Lower leg skin (tissue), 4 donors: ENCODE measurements at regions not wholly inside any gene's neighbourhood (a gene's known extent, or its start where the extent isn't known, plus 50 kb on each side); places are given as distances from the start of the nearest gene placed in this dataset.

Experiments used
- DNase-seq, 2 donors: peaks; one replicate each; pipeline ENCODE4 v3.0.0-alpha.2; 2019; ENCODE audit warnings: low spot score in 2 of 2
- H3K4me3 ChIP-seq: fragments of 200-600 bp; sonication (generic); 2 replicates; pipeline ENCODE4 v1.5.1; 2017; ENCODE audit warnings: mild to moderate bottlenecking, low read depth; ENCODE audit not compliant: poor library complexity, severe bottlenecking
- POLR2A ChIP-seq, 2 donors: fragments of 450-650 bp; IDR thresholded peaks; one replicate each; pipeline ENCODE4 v1.6.1; 2016 to 2017; ENCODE audit warnings: antibody characterized with exemption in 2 of 2, mild to moderate bottlenecking in 1 of 2, moderate library complexity in 1 of 2
- WGBS, 2 donors: methylation state at CpG; one replicate each; pipeline ENCODE4 v1.1.5; 2018; 5-methylcytosine and 5-hydroxymethylcytosine counted together
- intact Hi-C: fragments of 100-400 bp; cut with DNase I; formaldehyde crosslinking; loops from one replicate; pipeline ENCODE4 v1.15.0; 2023; ENCODE audit warnings: low total_unique reads
- TF ChIP-seq, protein P1 (sequence below), 3 donors: fragments of 450-650 bp; IDR thresholded peaks; one replicate each; pipeline ENCODE4 v1.5.1; 2016; ENCODE audit warnings: antibody characterized with exemption in 3 of 3, mild to moderate bottlenecking in 3 of 3, moderate library complexity in 2 of 3

DNA sequence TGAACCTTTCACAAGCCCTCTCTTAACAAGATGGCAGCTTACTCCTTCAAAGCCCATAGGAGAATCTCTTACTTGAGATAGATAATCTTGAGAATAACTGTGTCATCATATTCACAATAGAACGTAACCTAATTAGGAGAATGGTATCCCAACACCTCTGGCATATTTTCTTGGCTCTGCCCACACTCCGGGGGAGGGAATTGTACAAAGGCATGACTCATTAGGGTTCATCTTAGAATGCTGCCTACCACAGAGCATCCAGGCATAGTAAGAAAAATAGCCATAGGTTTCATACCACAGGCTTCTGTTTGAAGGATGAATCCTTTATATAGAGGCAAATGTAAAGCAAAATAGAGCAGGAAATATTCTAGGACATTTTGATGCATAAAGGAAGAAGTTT lies 1100.6 kb upstream of the CITED2 start:
- intact Hi-C loops: no loop called here
- H3K4me3 ChIP-seq: no peak overlapping the region
- WGBS, 2 donors: 41 to 51% methylated on average over 2 of the region's 2 CpGs
- TF ChIP-seq, protein P1, sequence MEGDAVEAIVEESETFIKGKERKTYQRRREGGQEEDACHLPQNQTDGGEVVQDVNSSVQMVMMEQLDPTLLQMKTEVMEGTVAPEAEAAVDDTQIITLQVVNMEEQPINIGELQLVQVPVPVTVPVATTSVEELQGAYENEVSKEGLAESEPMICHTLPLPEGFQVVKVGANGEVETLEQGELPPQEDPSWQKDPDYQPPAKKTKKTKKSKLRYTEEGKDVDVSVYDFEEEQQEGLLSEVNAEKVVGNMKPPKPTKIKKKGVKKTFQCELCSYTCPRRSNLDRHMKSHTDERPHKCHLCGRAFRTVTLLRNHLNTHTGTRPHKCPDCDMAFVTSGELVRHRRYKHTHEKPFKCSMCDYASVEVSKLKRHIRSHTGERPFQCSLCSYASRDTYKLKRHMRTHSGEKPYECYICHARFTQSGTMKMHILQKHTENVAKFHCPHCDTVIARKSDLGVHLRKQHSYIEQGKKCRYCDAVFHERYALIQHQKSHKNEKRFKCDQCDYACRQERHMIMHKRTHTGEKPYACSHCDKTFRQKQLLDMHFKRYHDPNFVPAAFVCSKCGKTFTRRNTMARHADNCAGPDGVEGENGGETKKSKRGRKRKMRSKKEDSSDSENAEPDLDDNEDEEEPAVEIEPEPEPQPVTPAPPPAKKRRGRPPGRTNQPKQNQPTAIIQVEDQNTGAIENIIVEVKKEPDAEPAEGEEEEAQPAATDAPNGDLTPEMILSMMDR (IDR thresholded peaks at IDR 0.05): no peak
- no peak for TF ChIP-seq POLR2A (IDR thresholded peaks at IDR 0.05)
- no peak for DNase-seq

DNA sequence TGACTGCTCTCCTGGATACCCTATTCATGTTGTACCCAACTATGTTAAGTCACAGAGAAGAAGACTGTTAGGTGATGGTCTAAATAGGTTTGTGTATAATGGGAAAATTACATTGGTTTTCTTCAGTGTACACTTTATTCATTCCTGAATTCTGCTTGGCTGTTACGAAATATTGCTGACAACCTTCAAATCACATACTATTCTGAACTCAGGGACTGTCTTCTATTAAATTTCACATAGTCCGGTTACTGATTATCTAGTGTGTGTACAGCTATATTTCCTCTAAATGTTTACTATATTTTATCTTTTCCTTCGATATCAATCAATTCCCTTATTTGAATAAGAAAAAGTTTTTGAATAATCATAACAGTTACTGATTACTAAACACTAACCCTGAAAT lies 1090.3 kb upstream of the CITED2 start:
- no peak for TF ChIP-seq POLR2A (IDR thresholded peaks at IDR 0.05)
- TF ChIP-seq, protein P1 (IDR thresholded peaks at IDR 0.05): no peak
- intact Hi-C loops: no loop called here
- H3K4me3 ChIP-seq: no peak overlapping the region
- WGBS, 2 donors: 89 to 95% methylated on average over 3 of the region's 3 CpGs
- no peak for DNase-seq

DNA sequence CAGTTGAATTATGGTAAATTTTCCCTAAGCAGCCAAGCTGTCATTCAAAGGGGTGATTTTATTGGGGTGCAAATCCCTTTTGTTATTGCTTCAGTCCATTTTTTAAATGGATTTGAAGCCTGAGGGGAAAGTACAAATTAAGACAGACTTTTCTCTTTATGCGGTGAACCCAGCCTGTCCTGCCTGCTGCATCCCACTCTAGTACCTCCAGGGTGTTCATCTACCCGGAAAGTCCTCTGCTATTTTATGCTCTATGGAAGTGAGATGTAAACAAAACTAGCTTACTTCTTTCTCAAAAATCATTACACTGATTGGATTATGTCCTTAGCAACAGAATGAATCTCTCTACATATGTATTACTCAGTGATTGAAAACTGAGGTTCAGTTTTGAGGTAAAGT lies 1088.9 kb upstream of the CITED2 start:
- no peak for DNase-seq
- 53 to 63% methylated on average over 2 of the region's 2 CpGs for WGBS, 2 donors
- no peak for TF ChIP-seq POLR2A (IDR thresholded peaks at IDR 0.05)
- TF ChIP-seq, protein P1 (IDR thresholded peaks at IDR 0.05): no peak
- no peak overlapping the region for H3K4me3 ChIP-seq
- intact Hi-C loops: no loop called here

- no peak for DNase-seq
Observed at GRCh38 chr6:140462453-140463311, 1088.2 kb upstream of the CITED2 start.

GRCh38 chr6:140462076-140462452 lies 1087.6 kb upstream of the CITED2 start:
- TF ChIP-seq, protein P1 (IDR thresholded peaks at IDR 0.05): no peak
- TF ChIP-seq POLR2A (IDR thresholded peaks at IDR 0.05): no peak
- DNase-seq: no peak
- intact Hi-C loops: no loop called here
- H3K4me3 ChIP-seq: no peak overlapping the region

More at GRCh38 chr6:140462453-140463311, 1088.2 kb upstream of the CITED2 start:
- intact Hi-C loops: no loop called here
- 15 to 20% methylated on average over 3 of the region's 3 CpGs for WGBS, 2 donors
- H3K4me3 ChIP-seq: no peak overlapping the region
- TF ChIP-seq POLR2A (IDR thresholded peaks at IDR 0.05): no peak
- TF ChIP-seq, protein P1 (IDR thresholded peaks at IDR 0.05): no peak

- intact Hi-C loops: no loop called here
- TF ChIP-seq, protein P1 (IDR thresholded peaks at IDR 0.05): no peak
- TF ChIP-seq POLR2A (IDR thresholded peaks at IDR 0.05): no peak
- 82 to 87% methylated on average over 1 of the region's 1 CpG for WGBS, 2 donors
- no peak for DNase-seq
- H3K4me3 ChIP-seq: no peak overlapping the region
Observed at GRCh38 chr6:140460267-140460666, 1085.8 kb upstream of the CITED2 start.
